Ishikawa (cell line): ENCODE measurements at regions not wholly inside any gene's neighbourhood (a gene's known extent, or its start where the extent isn't known, plus 50 kb on each side); places are given as distances from the start of the nearest gene placed in this dataset.

Experiments used
- MAX ChIP-seq: IDR thresholded peaks from 2 replicates; pipeline ENCODE4 v1.6.1; 2012
- REST ChIP-seq: IDR thresholded peaks from 2 replicates; pipeline ENCODE4 v1.6.1; 2012; ENCODE audit warnings: low read depth, mild to moderate bottlenecking

- TF ChIP-seq REST (no peak), MAX (no peak)
Measured at GRCh38 chr9:27714388-27714787, 141.1 kb upstream of the C9orf72 start.
